Chondrocyte (in vitro differentiated cells): ENCODE measurements at regions not wholly inside any gene's neighbourhood (a gene's known extent, or its start where the extent isn't known, plus 50 kb on each side); places are given as distances from the start of the nearest gene placed in this dataset.

Source experiments
- DNase-seq: peaks from one replicate; pipeline ENCODE4 v3.0.0; 2021; ENCODE audit warnings: mixed read lengths, low spot score
- H3K27ac Mint-ChIP-seq: one replicate; pipeline ENCODE4 v1.8.0; 2021; ENCODE audit warnings: mild to moderate bottlenecking, moderate library complexity, mixed read lengths; ENCODE audit not compliant: unreplicated experiment
- H3K27me3 Mint-ChIP-seq: 2 replicates; pipeline ENCODE4 v1.8.0; 2021; ENCODE audit warnings: low read depth, mixed read lengths
- H3K36me3 Mint-ChIP-seq: 2 replicates; pipeline ENCODE4 v1.8.0; 2021; ENCODE audit warnings: low read depth, mixed read lengths
- H3K4me1 Mint-ChIP-seq: 2 replicates; pipeline ENCODE4 v1.8.0; 2021; ENCODE audit warnings: low read depth, mild to moderate bottlenecking, mixed read lengths
- H3K4me3 Mint-ChIP-seq: one replicate; pipeline ENCODE4 v1.8.0; 2021; ENCODE audit warnings: mild to moderate bottlenecking, moderate library complexity, mixed read lengths; ENCODE audit not compliant: unreplicated experiment
- H3K9me3 Mint-ChIP-seq: 2 replicates; pipeline ENCODE4 v1.8.0; 2021; ENCODE audit warnings: low read depth, mixed read lengths
- TF ChIP-seq, protein P1 (sequence below): fragments of 200-600 bp; sonication (generic); IDR thresholded peaks from 2 replicates; pipeline ENCODE4 v1.5.0; 2021; ENCODE audit warnings: antibody characterized with exemption, mild to moderate bottlenecking, moderate library complexity

GRCh38 chr5:12460493-12461261 lies 556.4 kb upstream of the CTNND2 start:
- Mint-ChIP-seq H3K27ac (no peak overlapping the region), H3K4me3 (no peak overlapping the region), H3K27me3 (no peaks in the 10 kb centered on the region), H3K9me3 (no peaks in the 10 kb centered on the region), H3K36me3 (no peaks in the 10 kb centered on the region), H3K4me1 (peaks cover 6% of the 10 kb centered on the region)
- DNase-seq, result no peak
- TF ChIP-seq, protein P1, sequence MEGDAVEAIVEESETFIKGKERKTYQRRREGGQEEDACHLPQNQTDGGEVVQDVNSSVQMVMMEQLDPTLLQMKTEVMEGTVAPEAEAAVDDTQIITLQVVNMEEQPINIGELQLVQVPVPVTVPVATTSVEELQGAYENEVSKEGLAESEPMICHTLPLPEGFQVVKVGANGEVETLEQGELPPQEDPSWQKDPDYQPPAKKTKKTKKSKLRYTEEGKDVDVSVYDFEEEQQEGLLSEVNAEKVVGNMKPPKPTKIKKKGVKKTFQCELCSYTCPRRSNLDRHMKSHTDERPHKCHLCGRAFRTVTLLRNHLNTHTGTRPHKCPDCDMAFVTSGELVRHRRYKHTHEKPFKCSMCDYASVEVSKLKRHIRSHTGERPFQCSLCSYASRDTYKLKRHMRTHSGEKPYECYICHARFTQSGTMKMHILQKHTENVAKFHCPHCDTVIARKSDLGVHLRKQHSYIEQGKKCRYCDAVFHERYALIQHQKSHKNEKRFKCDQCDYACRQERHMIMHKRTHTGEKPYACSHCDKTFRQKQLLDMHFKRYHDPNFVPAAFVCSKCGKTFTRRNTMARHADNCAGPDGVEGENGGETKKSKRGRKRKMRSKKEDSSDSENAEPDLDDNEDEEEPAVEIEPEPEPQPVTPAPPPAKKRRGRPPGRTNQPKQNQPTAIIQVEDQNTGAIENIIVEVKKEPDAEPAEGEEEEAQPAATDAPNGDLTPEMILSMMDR, result no peak

- Mint-ChIP-seq H3K4me1 (peaks cover 6% of the 10 kb centered on the region), H3K27me3 (no peaks in the 10 kb centered on the region), H3K4me3 (no peak overlapping the region), H3K27ac (no peak overlapping the region), H3K36me3 (no peaks in the 10 kb centered on the region), H3K9me3 (no peaks in the 10 kb centered on the region)
- DNase-seq, result no peak
- TF ChIP-seq, protein P1, result no peak
Observed at GRCh38 chr5:12459326-12459725, 555.1 kb upstream of the CTNND2 start.

- TF ChIP-seq, protein P1, result no peak
- no peak for DNase-seq
- no peaks in the 10 kb centered on the region for H3K4me1 Mint-ChIP-seq
- H3K27ac Mint-ChIP-seq, result no peak overlapping the region
- H3K9me3 Mint-ChIP-seq, result no peaks in the 10 kb centered on the region
- peaks cover 6% of the 10 kb centered on the region for H3K27me3 Mint-ChIP-seq
- H3K4me3 Mint-ChIP-seq, result no peak overlapping the region
- H3K36me3 Mint-ChIP-seq, result no peaks in the 10 kb centered on the region
Observed at GRCh38 chr5:12419075-12419474, 514.8 kb upstream of the CTNND2 start.

- no peak overlapping the region for H3K4me3 Mint-ChIP-seq
Observed at GRCh38 chr5:12413585-12413984, 509.3 kb upstream of the CTNND2 start.

DNA sequence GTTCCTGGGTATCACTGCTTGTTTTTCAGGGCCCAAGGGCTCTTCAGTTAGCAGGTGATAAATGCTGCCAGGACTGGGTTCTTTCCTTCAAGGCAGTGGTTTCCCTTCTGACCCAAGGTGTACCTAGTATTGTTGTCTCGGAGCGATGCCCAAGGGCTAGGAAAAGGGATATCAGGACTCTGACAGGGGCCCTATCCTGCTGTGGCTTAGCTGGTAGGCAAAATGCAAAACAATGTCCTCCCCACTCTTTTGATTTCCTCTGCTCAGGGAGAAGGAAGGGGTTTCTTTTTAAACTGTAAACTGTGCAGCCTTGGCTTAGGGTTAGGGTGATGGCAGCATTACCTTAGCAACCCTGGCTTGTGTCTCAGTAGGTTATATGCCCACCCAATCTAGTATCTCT lies 508.8 kb upstream of the CTNND2 start:
- Mint-ChIP-seq H3K9me3 (peaks cover 6% of the 10 kb centered on the region), H3K27me3 (peaks cover 6% of the 10 kb centered on the region), H3K4me3 (no peak overlapping the region), H3K27ac (no peak overlapping the region), H3K4me1 (no peaks in the 10 kb centered on the region), H3K36me3 (no peaks in the 10 kb centered on the region)
- TF ChIP-seq, protein P1, result no peak
- DNase-seq, result no peak

More at GRCh38 chr5:12413585-12413984, 509.3 kb upstream of the CTNND2 start:
- Mint-ChIP-seq H3K9me3 (peaks cover 6% of the 10 kb centered on the region), H3K27ac (no peak overlapping the region), H3K36me3 (no peaks in the 10 kb centered on the region), H3K27me3 (peaks cover 6% of the 10 kb centered on the region), H3K4me1 (no peaks in the 10 kb centered on the region)
- TF ChIP-seq, protein P1, result no peak
- DNase-seq, result no peak
